VCaP (cell line): ENCODE measurements at regions not wholly inside any gene's neighbourhood (a gene's known extent, or its start where the extent isn't known, plus 50 kb on each side); places are given as distances from the start of the nearest gene placed in this dataset.

Experiments
- H3K27ac ChIP-seq: fragments of 450-650 bp; 2 replicates; pipeline ENCODE4 v1.5.1; 2017
- TF ChIP-seq, protein P1 (sequence below): fragments of 450-650 bp; conservative IDR thresholded peaks from 2 replicates; pipeline ENCODE4 v1.5.1; 2017; ENCODE audit warnings: mild to moderate bottlenecking, moderate library complexity

DNA sequence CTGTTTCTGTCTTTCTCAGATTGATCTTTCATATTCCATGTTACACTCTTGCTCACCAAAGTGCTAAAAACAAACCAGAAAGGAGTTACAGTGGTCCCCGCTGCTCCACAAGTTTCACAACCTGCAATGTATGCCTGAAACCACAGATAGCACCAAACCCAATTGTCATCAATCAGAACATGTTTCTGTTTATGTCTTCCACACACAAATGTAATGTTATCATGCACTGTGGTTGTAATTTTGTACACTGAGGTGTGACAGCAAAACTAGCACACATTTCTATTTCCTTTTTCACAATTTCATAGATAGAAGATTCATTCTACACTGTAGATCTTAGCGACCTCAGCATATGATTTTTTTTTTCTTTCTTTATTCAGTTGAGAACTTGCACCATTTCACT, 1045.9 kb upstream of the RAG2 start:
- TF ChIP-seq, protein P1, sequence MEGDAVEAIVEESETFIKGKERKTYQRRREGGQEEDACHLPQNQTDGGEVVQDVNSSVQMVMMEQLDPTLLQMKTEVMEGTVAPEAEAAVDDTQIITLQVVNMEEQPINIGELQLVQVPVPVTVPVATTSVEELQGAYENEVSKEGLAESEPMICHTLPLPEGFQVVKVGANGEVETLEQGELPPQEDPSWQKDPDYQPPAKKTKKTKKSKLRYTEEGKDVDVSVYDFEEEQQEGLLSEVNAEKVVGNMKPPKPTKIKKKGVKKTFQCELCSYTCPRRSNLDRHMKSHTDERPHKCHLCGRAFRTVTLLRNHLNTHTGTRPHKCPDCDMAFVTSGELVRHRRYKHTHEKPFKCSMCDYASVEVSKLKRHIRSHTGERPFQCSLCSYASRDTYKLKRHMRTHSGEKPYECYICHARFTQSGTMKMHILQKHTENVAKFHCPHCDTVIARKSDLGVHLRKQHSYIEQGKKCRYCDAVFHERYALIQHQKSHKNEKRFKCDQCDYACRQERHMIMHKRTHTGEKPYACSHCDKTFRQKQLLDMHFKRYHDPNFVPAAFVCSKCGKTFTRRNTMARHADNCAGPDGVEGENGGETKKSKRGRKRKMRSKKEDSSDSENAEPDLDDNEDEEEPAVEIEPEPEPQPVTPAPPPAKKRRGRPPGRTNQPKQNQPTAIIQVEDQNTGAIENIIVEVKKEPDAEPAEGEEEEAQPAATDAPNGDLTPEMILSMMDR: no peak
- H3K27ac ChIP-seq: no peak overlapping the region

GRCh38 chr11:37642296-37642695, 1044.3 kb upstream of the RAG2 start:
- no peak overlapping the region for H3K27ac ChIP-seq
- TF ChIP-seq, protein P1: no peak

DNA sequence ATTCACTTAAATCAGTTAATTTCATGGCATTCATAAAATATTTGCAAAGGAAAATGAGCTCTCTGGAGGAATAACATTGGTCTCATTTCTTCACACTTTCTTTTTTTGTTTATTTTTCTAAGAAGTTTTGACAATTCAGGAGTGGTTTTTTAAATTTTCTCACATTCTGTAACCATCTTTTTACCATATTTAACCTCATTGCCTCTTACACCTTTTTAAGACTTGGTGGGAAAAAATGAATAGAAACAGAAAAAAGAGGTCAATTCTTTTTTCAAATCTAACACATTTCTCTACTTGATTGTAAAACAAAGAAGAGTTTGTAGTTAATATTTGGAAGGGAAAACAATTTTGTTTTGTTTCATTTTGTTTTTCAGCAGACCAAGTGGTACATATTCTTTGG, 1034.7 kb upstream of the RAG2 start:
- no peak overlapping the region for H3K27ac ChIP-seq
- TF ChIP-seq, protein P1: no peak

DNA sequence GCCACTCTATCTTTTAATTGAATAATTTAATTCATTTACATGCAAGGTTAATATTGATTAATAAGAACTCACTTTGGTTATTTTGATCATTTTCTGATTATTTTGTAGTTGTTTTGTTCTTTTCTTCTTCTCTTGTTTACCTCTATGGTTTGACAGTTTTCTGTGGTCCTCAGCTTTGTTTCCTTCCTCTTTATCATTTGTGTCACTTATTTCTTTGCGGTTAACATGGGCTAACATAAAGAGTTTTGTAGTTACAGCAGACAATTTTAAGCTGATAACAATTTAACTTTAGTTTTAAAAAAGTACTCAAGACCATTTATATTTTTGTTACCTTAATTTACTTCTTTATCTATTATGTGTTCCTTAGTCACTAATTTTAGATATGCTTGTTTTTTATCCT, 1032.8 kb upstream of the RAG2 start:
- TF ChIP-seq, protein P1: no peak
- no peak overlapping the region for H3K27ac ChIP-seq

DNA sequence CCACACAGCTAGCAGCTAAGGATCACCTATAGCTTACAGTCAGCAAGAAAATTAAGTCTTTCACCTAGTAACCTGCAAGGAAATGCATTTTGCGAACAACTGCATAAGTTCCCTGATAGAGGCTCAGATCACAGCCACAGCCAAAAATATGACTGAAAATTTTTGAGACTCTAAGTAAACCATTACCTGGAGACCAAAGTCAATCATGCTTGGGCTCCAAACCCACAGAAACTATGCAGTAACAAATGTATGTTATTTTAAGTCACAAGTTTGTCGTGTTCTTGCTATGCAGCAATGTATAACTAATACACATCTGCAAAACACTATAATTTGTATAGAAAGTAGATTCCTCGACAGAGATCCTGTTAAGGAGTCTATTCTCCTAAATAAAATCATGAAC, 1025.7 kb upstream of the RAG2 start:
- TF ChIP-seq, protein P1: no peak
- H3K27ac ChIP-seq: no peak overlapping the region

DNA sequence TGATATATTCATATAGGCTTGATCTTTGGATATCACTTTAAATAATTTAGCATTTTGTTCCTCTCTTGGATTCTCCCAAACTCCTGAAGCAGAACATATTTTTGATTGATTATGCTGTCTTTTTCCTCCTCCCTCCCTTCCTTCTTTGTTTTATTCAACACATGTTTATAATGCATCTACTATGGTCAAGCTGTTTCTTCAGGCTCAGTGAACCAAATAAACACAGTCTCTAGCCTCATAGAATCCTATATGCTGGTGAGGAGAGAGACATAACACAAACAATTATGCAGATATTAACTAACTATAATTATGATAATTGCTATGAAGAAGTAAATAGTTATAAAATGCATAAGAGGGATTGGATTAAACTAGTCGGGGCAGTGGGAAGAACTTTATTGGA, 1023.6 kb upstream of the RAG2 start:
- H3K27ac ChIP-seq: no peak overlapping the region

GRCh38 chr11:37616291-37616690, 1018.3 kb upstream of the RAG2 start:
- H3K27ac ChIP-seq: no peak overlapping the region
- TF ChIP-seq, protein P1: no peak

More for the DNA sequence above, 1023.6 kb upstream of the RAG2 start:
- TF ChIP-seq, protein P1: no peak

- TF ChIP-seq, protein P1: no peak
Measured at GRCh38 chr11:37613031-37613430, 1015.0 kb upstream of the RAG2 start.

More at GRCh38 chr11:37613031-37613430, 1015.0 kb upstream of the RAG2 start:
- H3K27ac ChIP-seq: no peak overlapping the region
